ENCODE measurements at regions not wholly inside any gene's neighbourhood (a gene's known extent, or its start where the extent isn't known, plus 50 kb on each side); places are given as distances from the start of the nearest gene placed in this dataset.
"Not testable (repeated sequence)": the region's sequence is repeated elsewhere in the genome, so short reads cannot be mapped to it uniquely, and the experiment has no call there.

- Histone ChIP-seq H3K4me3 (ENCODE audit: low read depth, low read length) (no peak overlapping the region), H3K27me3 (ENCODE audit: control insufficient read depth, insufficient read depth, low read length) (no peaks in the 10 kb centered on the region), H3K36me3 (ENCODE audit: control insufficient read depth, insufficient read depth, low read length) (no peaks in the 10 kb centered on the region)
- DNase-seq (ENCODE audit: low read depth) = no peak
- TF ChIP-seq CTCF (IDR thresholded peaks at IDR 0.05; ENCODE audit: insufficient read depth, low read length, severe bottlenecking) = no peak
- no peak for FAIRE-seq
Measured at GRCh38 chr3:124643453-124643852, 86.8 kb upstream of the UMPS start.

- H3K27me3 ChIP-seq (ENCODE audit: control insufficient read depth, insufficient read depth, low read length); FAIRE-seq; H3K36me3 ChIP-seq (ENCODE audit: control insufficient read depth, insufficient read depth, low read length); H3K4me3 ChIP-seq (ENCODE audit: low read depth, low read length); DNase-seq (ENCODE audit: low read depth): not testable (repeated sequence)
Measured at GRCh38 chr3:124646186-124646585, 84.1 kb upstream of the UMPS start.

GRCh38 chr3:124648551-124648950 is 81.7 kb upstream of the UMPS start:
- Histone ChIP-seq H3K36me3 (ENCODE audit: control insufficient read depth, insufficient read depth, low read length) (no peaks in the 10 kb centered on the region), H3K4me3 (ENCODE audit: low read depth, low read length) (no peak overlapping the region), H3K27me3 (ENCODE audit: control insufficient read depth, insufficient read depth, low read length) (no peaks in the 10 kb centered on the region)
- FAIRE-seq (no peak), DNase-seq (ENCODE audit: low read depth) (no peak)
- TF ChIP-seq CTCF (IDR thresholded peaks at IDR 0.05; ENCODE audit: insufficient read depth, low read length, severe bottlenecking) = no peak

GRCh38 chr3:124650798-124651197 is 79.5 kb upstream of the UMPS start:
- FAIRE-seq = no peak
- Histone ChIP-seq H3K27me3 (ENCODE audit: control insufficient read depth, insufficient read depth, low read length) (no peaks in the 10 kb centered on the region), H3K4me3 (ENCODE audit: low read depth, low read length) (no peak overlapping the region), H3K36me3 (ENCODE audit: control insufficient read depth, insufficient read depth, low read length) (no peaks in the 10 kb centered on the region)
- no peak for DNase-seq (ENCODE audit: low read depth)
- TF ChIP-seq CTCF (IDR thresholded peaks at IDR 0.05; ENCODE audit: insufficient read depth, low read length, severe bottlenecking) = no peak

- not testable (repeated sequence) for H3K4me3 ChIP-seq (ENCODE audit: low read depth, low read length); H3K27me3 ChIP-seq (ENCODE audit: control insufficient read depth, insufficient read depth, low read length); H3K36me3 ChIP-seq (ENCODE audit: control insufficient read depth, insufficient read depth, low read length); DNase-seq (ENCODE audit: low read depth); FAIRE-seq
Measured at GRCh38 chr3:124651416-124651815, 78.8 kb upstream of the UMPS start.

- no peaks in the 10 kb centered on the region for H3K36me3 ChIP-seq (ENCODE audit: control insufficient read depth, insufficient read depth, low read length)
- no peaks in the 10 kb centered on the region for H3K27me3 ChIP-seq (ENCODE audit: control insufficient read depth, insufficient read depth, low read length)
- no peak for TF ChIP-seq CTCF (IDR thresholded peaks at IDR 0.05; ENCODE audit: insufficient read depth, low read length, severe bottlenecking)
- no peak for DNase-seq (ENCODE audit: low read depth)
- no peak for FAIRE-seq
- H3K4me3 ChIP-seq (ENCODE audit: low read depth, low read length) = no peak overlapping the region
Measured at GRCh38 chr3:124652009-124652408, 78.2 kb upstream of the UMPS start.

GRCh38 chr3:124653071-124653796 is 77.0 kb upstream of the UMPS start:
- TF ChIP-seq CTCF (IDR thresholded peaks at IDR 0.05; ENCODE audit: insufficient read depth, low read length, severe bottlenecking) = no peak
- DNase-seq (ENCODE audit: low read depth) (no peak), FAIRE-seq (no peak)
- H3K36me3 ChIP-seq (ENCODE audit: control insufficient read depth, insufficient read depth, low read length) = no peaks in the 10 kb centered on the region
- H3K27me3 ChIP-seq (ENCODE audit: control insufficient read depth, insufficient read depth, low read length) = no peaks in the 10 kb centered on the region
- H3K4me3 ChIP-seq (ENCODE audit: low read depth, low read length) = no peak overlapping the region

Measured in bronchial epithelial cell (primary cell).